ENCODE measurements at regions not wholly inside any gene's neighbourhood (a gene's known extent, or its start where the extent isn't known, plus 50 kb on each side); places are given as distances from the start of the nearest gene placed in this dataset.

DNA sequence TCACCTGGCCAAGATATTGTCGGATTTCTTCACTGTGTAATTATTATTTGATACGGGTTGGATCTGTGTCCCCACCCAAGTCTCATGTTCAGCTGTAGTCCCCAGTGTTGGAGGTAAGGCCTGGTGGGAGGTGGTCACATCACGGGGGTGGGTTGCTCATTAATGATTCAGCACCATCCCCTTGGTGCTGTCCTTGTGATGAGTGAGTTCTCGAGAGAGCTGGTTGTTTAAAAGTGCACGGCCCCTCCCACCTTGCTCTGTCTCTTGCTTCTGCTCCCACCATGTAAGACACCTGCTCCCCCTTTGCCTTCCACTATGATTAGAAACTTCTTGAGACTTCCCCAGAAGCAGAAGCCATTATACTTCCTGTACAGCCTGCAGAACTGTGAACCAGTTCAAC, 173.9 kb upstream of the PMEPA1 start:
- TF ChIP-seq, protein P1, sequence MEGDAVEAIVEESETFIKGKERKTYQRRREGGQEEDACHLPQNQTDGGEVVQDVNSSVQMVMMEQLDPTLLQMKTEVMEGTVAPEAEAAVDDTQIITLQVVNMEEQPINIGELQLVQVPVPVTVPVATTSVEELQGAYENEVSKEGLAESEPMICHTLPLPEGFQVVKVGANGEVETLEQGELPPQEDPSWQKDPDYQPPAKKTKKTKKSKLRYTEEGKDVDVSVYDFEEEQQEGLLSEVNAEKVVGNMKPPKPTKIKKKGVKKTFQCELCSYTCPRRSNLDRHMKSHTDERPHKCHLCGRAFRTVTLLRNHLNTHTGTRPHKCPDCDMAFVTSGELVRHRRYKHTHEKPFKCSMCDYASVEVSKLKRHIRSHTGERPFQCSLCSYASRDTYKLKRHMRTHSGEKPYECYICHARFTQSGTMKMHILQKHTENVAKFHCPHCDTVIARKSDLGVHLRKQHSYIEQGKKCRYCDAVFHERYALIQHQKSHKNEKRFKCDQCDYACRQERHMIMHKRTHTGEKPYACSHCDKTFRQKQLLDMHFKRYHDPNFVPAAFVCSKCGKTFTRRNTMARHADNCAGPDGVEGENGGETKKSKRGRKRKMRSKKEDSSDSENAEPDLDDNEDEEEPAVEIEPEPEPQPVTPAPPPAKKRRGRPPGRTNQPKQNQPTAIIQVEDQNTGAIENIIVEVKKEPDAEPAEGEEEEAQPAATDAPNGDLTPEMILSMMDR (IDR thresholded peaks at IDR 0.05; ENCODE audit: insufficient read depth, low read length), result no peak
- TF ChIP-seq SPI1 (IDR thresholded peaks at IDR 0.05; ENCODE audit: borderline replicate concordance, low read depth) (no peak), POLR2AphosphoS5 (IDR thresholded peaks at IDR 0.05; ENCODE audit: low read depth) (no peak), GABPA (IDR thresholded peaks at IDR 0.05; ENCODE audit: low read depth) (no peak)
- TF ChIP-seq, protein P2, sequence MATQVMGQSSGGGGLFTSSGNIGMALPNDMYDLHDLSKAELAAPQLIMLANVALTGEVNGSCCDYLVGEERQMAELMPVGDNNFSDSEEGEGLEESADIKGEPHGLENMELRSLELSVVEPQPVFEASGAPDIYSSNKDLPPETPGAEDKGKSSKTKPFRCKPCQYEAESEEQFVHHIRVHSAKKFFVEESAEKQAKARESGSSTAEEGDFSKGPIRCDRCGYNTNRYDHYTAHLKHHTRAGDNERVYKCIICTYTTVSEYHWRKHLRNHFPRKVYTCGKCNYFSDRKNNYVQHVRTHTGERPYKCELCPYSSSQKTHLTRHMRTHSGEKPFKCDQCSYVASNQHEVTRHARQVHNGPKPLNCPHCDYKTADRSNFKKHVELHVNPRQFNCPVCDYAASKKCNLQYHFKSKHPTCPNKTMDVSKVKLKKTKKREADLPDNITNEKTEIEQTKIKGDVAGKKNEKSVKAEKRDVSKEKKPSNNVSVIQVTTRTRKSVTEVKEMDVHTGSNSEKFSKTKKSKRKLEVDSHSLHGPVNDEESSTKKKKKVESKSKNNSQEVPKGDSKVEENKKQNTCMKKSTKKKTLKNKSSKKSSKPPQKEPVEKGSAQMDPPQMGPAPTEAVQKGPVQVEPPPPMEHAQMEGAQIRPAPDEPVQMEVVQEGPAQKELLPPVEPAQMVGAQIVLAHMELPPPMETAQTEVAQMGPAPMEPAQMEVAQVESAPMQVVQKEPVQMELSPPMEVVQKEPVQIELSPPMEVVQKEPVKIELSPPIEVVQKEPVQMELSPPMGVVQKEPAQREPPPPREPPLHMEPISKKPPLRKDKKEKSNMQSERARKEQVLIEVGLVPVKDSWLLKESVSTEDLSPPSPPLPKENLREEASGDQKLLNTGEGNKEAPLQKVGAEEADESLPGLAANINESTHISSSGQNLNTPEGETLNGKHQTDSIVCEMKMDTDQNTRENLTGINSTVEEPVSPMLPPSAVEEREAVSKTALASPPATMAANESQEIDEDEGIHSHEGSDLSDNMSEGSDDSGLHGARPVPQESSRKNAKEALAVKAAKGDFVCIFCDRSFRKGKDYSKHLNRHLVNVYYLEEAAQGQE (IDR thresholded peaks at IDR 0.05; ENCODE audit: insufficient replicate concordance, low read depth), result no peak
